Right lung (tissue), 2 donors: ENCODE measurements at regions not wholly inside any gene's neighbourhood (a gene's known extent, or its start where the extent isn't known, plus 50 kb on each side); places are given as distances from the start of the nearest gene placed in this dataset.

ENCODE experiments used
- DNase-seq, 2 donors: peaks; one replicate each; pipeline ENCODE4 v3.0.0-alpha.2; 2013

- DNase-seq: no peak
These were observed 1008.8 kb upstream of the PABPC4L start for GRCh38 chr4:135210341-135210740.

- DNase-seq: no peak
These were observed 1005.9 kb upstream of the PABPC4L start for GRCh38 chr4:135207531-135207930.

- no peak for DNase-seq
These were observed 1002.7 kb upstream of the PABPC4L start for GRCh38 chr4:135204311-135204710.

- DNase-seq: no peak
These were observed 999.5 kb upstream of the PABPC4L start for GRCh38 chr4:135201081-135201480.

GRCh38 chr4:135197641-135198040, 996.1 kb upstream of the PABPC4L start:
- no peak for DNase-seq

GRCh38 chr4:135194477-135194876, 992.9 kb upstream of the PABPC4L start:
- DNase-seq: no peak

- DNase-seq: no peak
These were observed 991.4 kb upstream of the PABPC4L start for GRCh38 chr4:135192751-135193535.

GRCh38 chr4:135191596-135191995, 990.0 kb upstream of the PABPC4L start:
- no peak for DNase-seq

GRCh38 chr4:135186002-135186401, 984.4 kb upstream of the PABPC4L start:
- DNase-seq: no peak

- DNase-seq: no peak
These were observed 983.7 kb upstream of the PABPC4L start for GRCh38 chr4:135185256-135185655.

GRCh38 chr4:135184715-135185114, 983.1 kb upstream of the PABPC4L start:
- no peak for DNase-seq

GRCh38 chr4:135177321-135177720, 975.7 kb upstream of the PABPC4L start:
- DNase-seq: no peak

GRCh38 chr4:135166661-135167060, 965.1 kb upstream of the PABPC4L start:
- no peak for DNase-seq

- DNase-seq: no peak
These were observed 963.0 kb upstream of the PABPC4L start for GRCh38 chr4:135164601-135165000.

GRCh38 chr4:135144498-135144897, 942.9 kb upstream of the PABPC4L start:
- DNase-seq: no peak

GRCh38 chr4:135124196-135124595, 922.6 kb upstream of the PABPC4L start:
- no peak for DNase-seq

- DNase-seq: no peak
These were observed 922.0 kb upstream of the PABPC4L start for GRCh38 chr4:135123632-135124031.

- no peak for DNase-seq
These were observed 920.9 kb upstream of the PABPC4L start for GRCh38 chr4:135122457-135122856.

- peak; percentile 39 to 58 for DNase-seq
These were observed 918.6 kb upstream of the PABPC4L start for GRCh38 chr4:135120195-135120594.

GRCh38 chr4:135114079-135114478, 912.5 kb upstream of the PABPC4L start:
- DNase-seq: no peak

GRCh38 chr4:135098061-135098460, 896.5 kb upstream of the PABPC4L start:
- DNase-seq: no peak

GRCh38 chr4:135073389-135073788, 871.8 kb upstream of the PABPC4L start:
- DNase-seq: no peak

GRCh38 chr4:135072553-135072952, 871.0 kb upstream of the PABPC4L start:
- no peak for DNase-seq

GRCh38 chr4:135065366-135065765, 863.8 kb upstream of the PABPC4L start:
- DNase-seq: no peak
